T-helper 1 cell treated with Interleukin-12 subunit alpha and Interleukin-12 subunit beta and Interleukin-4 antibody, amounts not matched to agents 30 μg/mL and 1 μg/mL, for 36 hours (primary cell): ENCODE measurements at regions not wholly inside any gene's neighbourhood (a gene's known extent, or its start where the extent isn't known, plus 50 kb on each side); places are given as distances from the start of the nearest gene placed in this dataset.

Experiments used
- H3K27ac Mint-ChIP-seq: one replicate; pipeline ENCODE4 v1.8.0; 2021; ENCODE audit warnings: mild to moderate bottlenecking, mixed read lengths
- H3K27me3 Mint-ChIP-seq: one replicate; pipeline ENCODE4 v1.8.0; 2021; ENCODE audit warnings: low read depth, mixed read lengths
- H3K36me3 Mint-ChIP-seq: one replicate; pipeline ENCODE4 v1.8.0; 2021; ENCODE audit warnings: low read depth, mixed read lengths
- H3K4me1 Mint-ChIP-seq: one replicate; pipeline ENCODE4 v1.8.0; 2021; ENCODE audit warnings: low read depth, mixed read lengths
- H3K4me3 Mint-ChIP-seq: one replicate; pipeline ENCODE4 v1.8.0; 2021; ENCODE audit warnings: mild to moderate bottlenecking, moderate library complexity, mixed read lengths
- H3K9me3 Mint-ChIP-seq: one replicate; pipeline ENCODE4 v1.8.0; 2021; ENCODE audit warnings: mixed read lengths

GRCh38 chr7:17530741-17531421 is 232.4 kb downstream of the AHR start:
- Mint-ChIP-seq H3K36me3 (no peaks in the 10 kb centered on the region), H3K4me1 (peaks cover 7% of the 10 kb centered on the region), H3K27ac (no peak overlapping the region), H3K4me3 (no peak overlapping the region), H3K9me3 (no peaks in the 10 kb centered on the region), H3K27me3 (no peaks in the 10 kb centered on the region)

- Mint-ChIP-seq H3K9me3 (no peaks in the 10 kb centered on the region), H3K4me3 (no peak overlapping the region), H3K27me3 (no peaks in the 10 kb centered on the region), H3K4me1 (peaks cover 7% of the 10 kb centered on the region), H3K27ac (no peak overlapping the region), H3K36me3 (no peaks in the 10 kb centered on the region)
Observed at GRCh38 chr7:17532861-17533404, 234.5 kb downstream of the AHR start.

GRCh38 chr7:17534348-17534747 is 235.9 kb downstream of the AHR start:
- Mint-ChIP-seq H3K27me3 (no peaks in the 10 kb centered on the region), H3K4me3 (no peak overlapping the region), H3K36me3 (no peaks in the 10 kb centered on the region), H3K4me1 (peaks cover 7% of the 10 kb centered on the region), H3K27ac (no peak overlapping the region), H3K9me3 (no peaks in the 10 kb centered on the region)

GRCh38 chr7:17535776-17536175 is 237.3 kb downstream of the AHR start:
- no peaks in the 10 kb centered on the region for H3K9me3 Mint-ChIP-seq
- H3K36me3 Mint-ChIP-seq, result no peaks in the 10 kb centered on the region
- H3K4me3 Mint-ChIP-seq, result no peak overlapping the region
- H3K27ac Mint-ChIP-seq, result no peak overlapping the region
- peaks cover 7% of the 10 kb centered on the region for H3K4me1 Mint-ChIP-seq
- no peaks in the 10 kb centered on the region for H3K27me3 Mint-ChIP-seq

- no peaks in the 10 kb centered on the region for H3K4me1 Mint-ChIP-seq
Observed at GRCh38 chr7:17544401-17544800, 245.9 kb downstream of the AHR start.

GRCh38 chr7:17545348-17545747 is 246.9 kb downstream of the AHR start:
- H3K27me3 Mint-ChIP-seq, result peaks cover 15% of the 10 kb centered on the region
- no peaks in the 10 kb centered on the region for H3K36me3 Mint-ChIP-seq
- no peaks in the 10 kb centered on the region for H3K4me1 Mint-ChIP-seq
- no peaks in the 10 kb centered on the region for H3K9me3 Mint-ChIP-seq
- no peak overlapping the region for H3K4me3 Mint-ChIP-seq
- H3K27ac Mint-ChIP-seq, result no peak overlapping the region

More at GRCh38 chr7:17544401-17544800, 245.9 kb downstream of the AHR start:
- H3K27me3 Mint-ChIP-seq, result peaks cover 15% of the 10 kb centered on the region
- no peak overlapping the region for H3K27ac Mint-ChIP-seq
- H3K4me3 Mint-ChIP-seq, result no peak overlapping the region
- H3K9me3 Mint-ChIP-seq, result no peaks in the 10 kb centered on the region
- no peaks in the 10 kb centered on the region for H3K36me3 Mint-ChIP-seq

GRCh38 chr7:17546189-17546588 is 247.7 kb downstream of the AHR start:
- H3K27me3 Mint-ChIP-seq, result peaks cover 16% of the 10 kb centered on the region
- H3K9me3 Mint-ChIP-seq, result no peaks in the 10 kb centered on the region
- H3K4me3 Mint-ChIP-seq, result no peak overlapping the region
- no peaks in the 10 kb centered on the region for H3K36me3 Mint-ChIP-seq
- no peak overlapping the region for H3K27ac Mint-ChIP-seq
- no peaks in the 10 kb centered on the region for H3K4me1 Mint-ChIP-seq

GRCh38 chr7:17546592-17546991 is 248.1 kb downstream of the AHR start:
- Mint-ChIP-seq H3K9me3 (no peaks in the 10 kb centered on the region), H3K36me3 (no peaks in the 10 kb centered on the region), H3K27me3 (peaks cover 18% of the 10 kb centered on the region), H3K4me3 (no peak overlapping the region), H3K4me1 (no peaks in the 10 kb centered on the region), H3K27ac (no peak overlapping the region)

GRCh38 chr7:17548014-17548653 is 249.7 kb downstream of the AHR start:
- Mint-ChIP-seq H3K36me3 (no peaks in the 10 kb centered on the region), H3K27me3 (peaks cover 18% of the 10 kb centered on the region), H3K9me3 (no peaks in the 10 kb centered on the region), H3K27ac (no peak overlapping the region), H3K4me3 (no peak overlapping the region), H3K4me1 (no peaks in the 10 kb centered on the region)

- Mint-ChIP-seq H3K36me3 (no peaks in the 10 kb centered on the region), H3K27ac (no peak overlapping the region), H3K27me3 (peaks cover 8% of the 10 kb centered on the region), H3K4me3 (no peak overlapping the region), H3K9me3 (no peaks in the 10 kb centered on the region), H3K4me1 (no peaks in the 10 kb centered on the region)
Observed at GRCh38 chr7:17549406-17549805, 251.0 kb downstream of the AHR start.

GRCh38 chr7:17552373-17552772 is 253.9 kb downstream of the AHR start:
- Mint-ChIP-seq H3K9me3 (no peaks in the 10 kb centered on the region), H3K4me3 (no peak overlapping the region), H3K4me1 (no peaks in the 10 kb centered on the region), H3K36me3 (no peaks in the 10 kb centered on the region), H3K27ac (no peak overlapping the region), H3K27me3 (peaks cover 3% of the 10 kb centered on the region)

GRCh38 chr7:17552952-17553351 is 254.5 kb downstream of the AHR start:
- H3K27ac Mint-ChIP-seq, result no peak overlapping the region
- no peaks in the 10 kb centered on the region for H3K9me3 Mint-ChIP-seq

GRCh38 chr7:17554341-17555015 is 256.0 kb downstream of the AHR start:
- Mint-ChIP-seq H3K9me3 (no peaks in the 10 kb centered on the region), H3K27me3 (peaks cover 3% of the 10 kb centered on the region), H3K27ac (no peak overlapping the region), H3K4me1 (no peaks in the 10 kb centered on the region), H3K4me3 (no peak overlapping the region), H3K36me3 (no peaks in the 10 kb centered on the region)

More at GRCh38 chr7:17552952-17553351, 254.5 kb downstream of the AHR start:
- Mint-ChIP-seq H3K36me3 (no peaks in the 10 kb centered on the region), H3K4me3 (no peak overlapping the region), H3K4me1 (no peaks in the 10 kb centered on the region), H3K27me3 (peaks cover 3% of the 10 kb centered on the region)

GRCh38 chr7:17556247-17556956 is 257.9 kb downstream of the AHR start:
- Mint-ChIP-seq H3K27ac (no peak overlapping the region), H3K27me3 (no peaks in the 10 kb centered on the region), H3K4me3 (no peak overlapping the region), H3K9me3 (no peaks in the 10 kb centered on the region), H3K36me3 (no peaks in the 10 kb centered on the region), H3K4me1 (no peaks in the 10 kb centered on the region)
